AG10803 (cell line): ENCODE measurements at regions not wholly inside any gene's neighbourhood (a gene's known extent, or its start where the extent isn't known, plus 50 kb on each side); places are given as distances from the start of the nearest gene placed in this dataset.
"Not testable (repeated sequence)": the region's sequence is repeated elsewhere in the genome, so short reads cannot be mapped to it uniquely, and the experiment has no call there.

Experiments
- DNase-seq: peaks from one replicate; pipeline ENCODE4 v3.0.0; 2010; ENCODE audit warnings: low read depth
- H3K4me3 ChIP-seq: 2 replicates; pipeline ENCODE4 v1.5.1; 2011; ENCODE audit warnings: mild to moderate bottlenecking, low read length, control low read depth
- TF ChIP-seq, protein P1 (sequence below): conservative IDR thresholded peaks from 2 replicates; pipeline ENCODE4 v1.5.1; 2011; ENCODE audit warnings: mild to moderate bottlenecking, low read length, control low read depth, inconsistent platforms

DNA sequence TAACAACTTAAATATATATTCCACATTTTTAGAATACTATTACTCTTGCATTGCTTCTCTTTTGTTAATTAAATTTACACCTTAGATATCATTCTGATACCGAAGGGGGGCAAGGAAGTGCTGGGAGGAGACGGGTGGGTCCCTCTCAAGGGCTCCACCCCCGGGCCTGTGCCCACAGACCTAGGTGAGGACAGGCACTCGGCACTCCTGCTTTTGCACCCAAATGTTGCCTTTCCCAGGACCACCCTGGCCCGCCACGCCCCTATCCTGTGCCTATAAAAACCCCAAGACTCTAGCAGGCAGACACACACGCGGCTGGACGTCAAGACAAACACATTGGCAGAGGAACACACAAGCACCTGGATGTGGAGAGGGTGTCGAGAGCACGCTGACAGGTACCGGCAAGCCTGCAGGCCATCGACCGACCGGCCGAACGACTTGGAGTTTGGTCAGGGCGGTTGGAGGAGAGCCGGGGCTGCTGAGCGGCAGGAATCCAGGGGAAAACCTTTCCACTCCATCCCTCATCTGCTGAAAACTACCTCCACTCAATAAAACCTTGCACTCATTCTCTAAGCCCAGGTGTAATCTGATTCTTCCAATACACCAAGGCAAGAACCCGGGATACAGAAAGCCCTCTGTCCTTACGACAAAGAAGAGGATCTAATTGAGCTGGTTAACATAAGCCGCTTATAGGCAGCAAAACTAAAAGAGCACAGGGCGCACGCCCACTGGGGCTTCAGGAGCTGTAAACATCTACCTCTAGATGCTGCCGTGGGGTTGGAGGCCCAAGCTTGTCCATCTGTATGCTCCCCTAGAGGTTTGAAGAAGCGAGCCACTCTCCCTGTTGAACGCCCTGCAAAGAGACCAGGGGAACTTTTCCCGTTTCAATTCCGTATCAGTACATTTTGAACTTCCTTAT is 197.4 kb upstream of the PRSS16 start:
- no peak overlapping the region for H3K4me3 ChIP-seq
- no peak for DNase-seq
- TF ChIP-seq, protein P1, sequence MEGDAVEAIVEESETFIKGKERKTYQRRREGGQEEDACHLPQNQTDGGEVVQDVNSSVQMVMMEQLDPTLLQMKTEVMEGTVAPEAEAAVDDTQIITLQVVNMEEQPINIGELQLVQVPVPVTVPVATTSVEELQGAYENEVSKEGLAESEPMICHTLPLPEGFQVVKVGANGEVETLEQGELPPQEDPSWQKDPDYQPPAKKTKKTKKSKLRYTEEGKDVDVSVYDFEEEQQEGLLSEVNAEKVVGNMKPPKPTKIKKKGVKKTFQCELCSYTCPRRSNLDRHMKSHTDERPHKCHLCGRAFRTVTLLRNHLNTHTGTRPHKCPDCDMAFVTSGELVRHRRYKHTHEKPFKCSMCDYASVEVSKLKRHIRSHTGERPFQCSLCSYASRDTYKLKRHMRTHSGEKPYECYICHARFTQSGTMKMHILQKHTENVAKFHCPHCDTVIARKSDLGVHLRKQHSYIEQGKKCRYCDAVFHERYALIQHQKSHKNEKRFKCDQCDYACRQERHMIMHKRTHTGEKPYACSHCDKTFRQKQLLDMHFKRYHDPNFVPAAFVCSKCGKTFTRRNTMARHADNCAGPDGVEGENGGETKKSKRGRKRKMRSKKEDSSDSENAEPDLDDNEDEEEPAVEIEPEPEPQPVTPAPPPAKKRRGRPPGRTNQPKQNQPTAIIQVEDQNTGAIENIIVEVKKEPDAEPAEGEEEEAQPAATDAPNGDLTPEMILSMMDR: no peak

DNA sequence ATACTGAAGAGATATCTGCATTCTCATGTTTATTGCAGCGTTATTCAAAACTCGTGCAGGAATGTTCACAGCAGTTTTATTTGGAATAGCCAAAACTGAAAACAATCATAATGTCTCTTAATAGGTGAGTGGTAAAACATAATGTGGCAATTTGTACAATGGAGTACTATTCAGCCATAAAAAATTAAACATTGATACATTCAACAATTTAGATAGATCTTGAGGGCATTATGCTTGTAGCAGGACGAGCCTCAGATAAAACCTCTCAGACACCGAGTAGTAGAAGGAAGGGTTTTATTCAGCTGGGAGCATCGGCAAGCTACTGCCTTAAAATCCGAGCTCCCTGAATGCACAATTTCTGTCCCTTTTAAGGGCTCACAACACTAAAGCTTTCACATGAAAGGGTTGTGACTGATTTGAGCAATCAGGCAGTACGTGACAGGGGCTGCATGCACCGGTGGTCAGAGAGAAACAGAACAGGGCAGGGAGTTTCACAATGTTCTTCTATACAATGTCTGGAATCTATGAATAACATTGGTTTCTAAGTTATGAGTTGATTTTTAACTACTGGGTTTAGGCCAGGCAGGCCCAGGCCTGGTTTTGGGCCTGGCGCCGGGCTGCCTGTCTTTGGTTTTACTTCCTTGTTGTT is 195.3 kb upstream of the PRSS16 start:
- not testable (repeated sequence) for DNase-seq, H3K4me3 ChIP-seq

DNA sequence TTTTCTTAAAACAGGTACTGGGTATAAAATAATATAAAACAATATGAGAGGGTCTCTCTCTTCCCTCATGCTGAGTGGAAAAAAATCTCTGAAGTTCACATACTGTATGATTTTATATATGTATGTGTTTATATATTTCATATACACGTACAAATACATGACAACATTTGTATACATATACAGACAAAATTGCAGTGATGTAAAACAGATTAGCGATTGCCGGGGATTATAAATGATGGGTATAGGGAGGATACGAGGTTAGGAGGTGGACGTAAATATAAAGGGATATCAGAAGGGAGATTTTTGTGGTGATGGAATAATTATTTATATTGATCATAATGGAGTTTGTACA is 194.8 kb upstream of the PRSS16 start:
- DNase-seq: no peak

DNA sequence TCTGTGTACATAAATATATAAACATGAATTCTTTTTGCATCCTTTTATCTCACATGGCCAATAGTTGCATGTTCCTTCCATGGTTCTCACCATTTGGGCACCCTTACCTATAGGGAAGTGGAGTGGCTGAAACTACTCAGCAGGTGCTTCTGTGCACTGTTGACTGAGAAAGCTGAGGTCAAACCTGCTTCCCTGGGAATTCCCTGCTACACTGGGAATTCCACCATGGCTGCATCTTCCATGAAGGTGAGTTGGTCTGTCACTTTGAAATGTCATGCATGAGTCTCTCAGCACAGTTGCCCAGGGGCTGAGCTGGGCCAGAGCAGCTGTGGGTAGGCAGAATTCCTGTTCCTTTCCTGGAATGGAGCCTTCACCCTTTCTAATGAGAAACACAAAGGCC is 193.8 kb upstream of the PRSS16 start:
- H3K4me3 ChIP-seq: no peak overlapping the region
- DNase-seq: no peak
- TF ChIP-seq, protein P1: no peak

More for the DNA sequence above, 194.8 kb upstream of the PRSS16 start:
- TF ChIP-seq, protein P1: no peak
- no peak overlapping the region for H3K4me3 ChIP-seq

DNA sequence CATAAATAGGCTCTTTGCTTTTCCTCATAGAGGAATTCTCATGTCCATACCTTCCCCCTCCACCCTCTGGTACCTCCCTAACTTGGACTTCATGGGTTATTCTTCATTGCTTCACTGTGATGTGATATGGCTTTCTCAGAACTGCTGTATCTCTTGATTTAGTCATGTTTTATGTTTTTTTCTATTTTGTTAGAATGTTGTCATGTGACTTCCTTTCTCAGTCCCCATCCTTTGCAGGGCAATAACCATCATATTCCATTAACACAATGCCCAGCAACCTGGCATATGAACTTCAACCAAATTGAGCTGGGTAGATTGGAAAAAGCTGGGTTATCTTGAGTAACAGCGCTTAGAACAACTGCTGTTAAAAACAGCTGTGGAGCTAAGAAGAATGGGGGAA is 190.9 kb upstream of the PRSS16 start:
- no peak overlapping the region for H3K4me3 ChIP-seq
- no peak for DNase-seq
- TF ChIP-seq, protein P1: no peak

DNA sequence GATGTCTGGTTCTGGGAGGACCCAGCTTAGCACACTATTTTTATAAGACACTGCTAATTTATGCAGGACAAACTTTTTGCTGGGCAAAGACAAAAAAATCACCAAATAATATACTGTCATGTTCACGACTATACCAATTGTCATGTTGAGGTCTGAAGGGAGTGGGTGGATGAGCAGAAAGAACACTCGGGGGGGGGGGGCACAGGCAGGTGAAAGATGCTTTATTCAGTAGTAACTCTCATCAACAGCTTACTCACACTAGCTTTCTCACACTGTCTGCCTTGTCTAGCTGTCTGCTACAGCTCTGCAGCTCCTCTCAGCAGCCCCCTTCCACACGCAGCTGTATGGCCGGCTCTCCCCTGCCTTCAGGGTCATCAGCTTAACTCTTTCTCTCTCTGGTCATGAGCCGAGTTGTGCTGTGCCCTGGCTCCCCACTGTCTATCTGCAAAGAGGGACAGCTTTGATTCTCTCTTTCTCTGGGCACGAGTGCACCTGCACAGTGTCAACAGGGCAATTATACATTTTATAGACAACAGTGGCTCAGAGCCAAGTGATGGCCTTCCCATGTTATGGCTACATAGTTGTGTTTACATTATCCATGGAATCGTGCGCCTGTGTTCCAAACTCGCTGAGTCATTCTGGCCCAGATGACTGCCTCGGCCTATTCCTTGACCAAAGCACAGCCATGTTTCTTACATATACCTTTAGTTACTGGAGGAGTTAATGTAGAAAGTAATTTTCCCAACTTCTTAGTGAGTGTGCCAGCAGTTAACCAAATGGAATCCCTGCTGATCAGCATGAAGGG is 187.7 kb upstream of the PRSS16 start:
- no peak overlapping the region for H3K4me3 ChIP-seq
- no peak for DNase-seq
- TF ChIP-seq, protein P1: no peak

DNA sequence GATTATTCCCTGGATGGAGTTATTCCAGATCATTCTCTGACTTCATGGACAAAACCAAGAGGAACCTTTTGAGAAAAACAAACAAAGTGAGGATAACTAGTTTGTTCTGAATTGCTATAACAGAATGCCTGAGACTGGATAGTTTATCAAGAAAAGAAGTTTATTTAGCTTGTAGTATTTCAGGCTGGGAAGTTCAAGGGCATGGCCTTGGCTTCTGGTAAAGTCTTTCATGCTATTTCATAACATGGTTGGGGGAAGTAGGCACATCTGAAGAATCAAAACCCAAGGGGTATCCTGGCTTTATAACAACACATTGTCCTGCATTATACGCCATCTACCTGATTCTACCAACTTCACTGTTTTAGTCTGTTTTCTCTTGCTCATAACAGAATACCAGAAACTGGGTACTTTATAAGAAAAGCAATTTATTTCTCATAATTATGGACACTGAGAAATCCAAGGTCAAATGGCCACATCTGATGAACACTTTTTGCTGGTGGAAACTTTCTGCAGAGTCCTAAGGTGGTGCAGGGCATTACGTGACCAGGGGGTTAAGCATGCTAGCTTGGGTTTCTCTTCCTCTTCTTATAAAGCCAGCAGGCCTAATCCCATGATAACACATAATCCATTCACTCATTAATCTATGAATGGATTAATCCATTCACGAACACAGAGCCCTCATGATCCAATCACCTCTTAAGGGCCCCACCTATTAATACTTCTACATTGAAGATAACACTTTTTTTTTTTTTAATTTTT is 186.1 kb upstream of the PRSS16 start:
- TF ChIP-seq, protein P1: no peak
- no peak for DNase-seq

More for the DNA sequence above, 186.1 kb upstream of the PRSS16 start:
- no peak overlapping the region for H3K4me3 ChIP-seq
